ENCODE measurements at regions not wholly inside any gene's neighbourhood (a gene's known extent, or its start where the extent isn't known, plus 50 kb on each side); places are given as distances from the start of the nearest gene placed in this dataset.
"Not testable (repeated sequence)": the region's sequence is repeated elsewhere in the genome, so short reads cannot be mapped to it uniquely, and the experiment has no call there.

DNA sequence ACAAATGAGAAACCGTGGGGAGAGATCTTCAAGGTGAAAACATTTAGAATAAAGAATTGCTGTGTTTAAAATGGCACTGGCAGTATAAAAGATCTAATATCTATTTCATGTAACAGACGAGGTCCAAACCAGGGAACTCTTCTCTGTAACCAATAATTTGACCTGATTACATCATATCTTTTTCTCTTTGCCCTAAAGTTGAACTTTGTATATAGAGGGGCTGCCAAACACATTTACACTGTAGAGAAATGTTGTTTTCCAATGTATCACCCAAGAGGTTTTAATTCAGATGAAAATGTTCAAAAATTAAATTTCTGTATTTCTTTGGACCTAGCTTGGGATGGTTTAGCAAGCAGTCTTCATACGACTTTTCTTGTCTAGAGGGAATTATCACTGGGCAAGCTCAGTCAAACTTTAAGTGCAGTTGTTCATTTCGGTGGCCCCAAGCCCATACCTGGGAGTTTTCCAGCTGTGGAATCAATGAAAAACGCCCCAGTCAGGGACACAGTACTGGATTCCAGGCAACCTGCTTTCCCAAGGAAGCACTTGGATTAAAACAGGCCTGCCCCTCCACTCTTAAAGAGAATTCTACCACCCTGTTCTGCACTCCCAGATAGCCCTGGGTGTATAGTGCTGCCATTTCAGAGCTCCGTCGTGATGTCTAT is 208.5 kb upstream of the FN1 start:
- no peak for DNase-seq

GRCh38 chr2:215638687-215639086 is 202.8 kb upstream of the FN1 start:
- no peak for DNase-seq

- DNase-seq, result no peak
Measured at GRCh38 chr2:215637651-215638050, 201.8 kb upstream of the FN1 start.

- DNase-seq, result no peak
Measured at GRCh38 chr2:215636816-215637215, 200.9 kb upstream of the FN1 start.

- DNase-seq, result no peak
Measured at GRCh38 chr2:215635788-215636139, 199.9 kb upstream of the FN1 start.

- DNase-seq, result no peak
Measured at GRCh38 chr2:215635071-215635787, 199.4 kb upstream of the FN1 start.

- DNase-seq, result no peak
Measured at GRCh38 chr2:215633360-215633759, 197.5 kb upstream of the FN1 start.

- DNase-seq, result no peak
Measured at GRCh38 chr2:215631696-215632095, 195.8 kb upstream of the FN1 start.

GRCh38 chr2:215630796-215631195 is 194.9 kb upstream of the FN1 start:
- DNase-seq, result not testable (repeated sequence)

GRCh38 chr2:215627771-215628170 is 191.9 kb upstream of the FN1 start:
- DNase-seq, result no peak

DNA sequence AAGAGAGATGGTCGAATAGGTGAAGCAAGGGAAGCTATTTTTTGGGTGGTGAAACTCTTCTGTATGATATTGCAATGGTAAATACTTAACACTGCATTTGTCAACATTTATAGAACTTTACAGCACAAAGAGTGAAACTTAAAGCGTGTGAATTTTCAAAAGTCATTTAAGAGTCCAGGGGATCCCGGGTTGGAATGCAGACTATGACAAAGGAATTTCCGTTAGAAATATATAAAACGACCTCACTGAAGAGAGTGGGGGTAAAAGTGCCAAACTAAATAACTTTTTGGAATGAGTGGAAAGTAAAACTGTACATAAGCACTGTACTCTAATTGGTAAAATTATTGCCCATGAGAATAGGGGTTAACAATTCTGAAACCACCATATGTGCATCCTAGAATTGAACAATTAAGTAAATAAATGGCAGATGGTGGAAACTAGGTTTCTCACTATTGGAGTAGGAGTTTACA is 191.0 kb upstream of the FN1 start:
- no peak for DNase-seq

DNA sequence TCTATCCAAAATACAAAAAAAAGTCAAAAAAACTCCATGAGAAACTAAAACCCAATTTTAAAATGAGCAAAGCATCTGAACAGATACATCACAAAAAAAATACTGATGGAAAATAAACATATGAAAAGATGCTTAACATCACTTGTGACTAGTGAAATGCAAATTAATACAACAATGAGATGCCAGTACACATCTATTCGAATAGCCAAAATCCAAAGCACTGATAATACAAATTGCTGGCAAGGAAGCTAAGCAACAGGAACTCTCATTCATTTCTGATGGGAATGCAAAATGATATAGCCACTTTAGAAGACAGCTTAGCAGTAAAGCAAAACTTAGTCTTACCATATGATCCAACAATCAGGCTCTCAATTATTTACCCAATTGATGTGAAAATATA is 190.2 kb upstream of the FN1 start:
- DNase-seq, result no peak

GRCh38 chr2:215625207-215625606 is 189.3 kb upstream of the FN1 start:
- DNase-seq, result no peak

DNA sequence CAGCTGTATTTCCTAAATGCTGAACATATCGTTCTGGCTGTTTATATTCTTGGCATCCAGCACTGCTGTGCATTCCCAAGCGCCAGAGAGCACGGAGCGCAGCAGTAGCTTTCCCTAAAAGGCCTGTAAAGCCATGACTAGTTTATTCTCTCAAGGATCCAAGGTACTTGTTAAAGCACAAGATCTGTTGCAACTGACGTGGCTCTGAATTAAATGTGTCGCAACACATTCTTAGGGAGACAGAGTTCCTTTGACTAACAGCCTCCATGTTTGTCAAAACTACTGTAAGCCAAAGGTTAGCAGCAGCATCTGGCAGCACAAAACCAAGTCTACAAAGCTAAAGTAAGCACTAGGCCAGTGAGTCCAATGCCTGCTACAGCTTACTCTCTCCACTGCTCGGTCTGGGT is 188.6 kb upstream of the FN1 start:
- no peak for DNase-seq

DNA sequence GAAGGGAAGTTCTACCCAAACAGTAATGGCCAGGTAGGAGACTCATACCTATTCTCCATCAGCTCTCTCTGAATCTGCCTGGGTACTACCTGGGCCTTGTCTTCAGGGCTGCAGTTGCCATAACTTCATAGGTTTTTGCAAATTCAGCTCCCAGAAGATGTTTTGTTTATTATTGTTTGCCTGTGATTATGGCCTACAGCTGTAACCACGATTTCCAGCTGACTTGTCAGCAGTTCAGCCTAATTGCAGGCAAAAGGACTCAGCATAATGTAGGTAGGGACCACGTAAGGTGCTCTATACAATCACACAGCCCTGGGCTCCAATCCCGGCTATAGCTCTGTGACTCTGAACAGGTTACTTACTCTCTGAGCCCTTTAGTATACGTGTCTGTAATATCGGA is 187.0 kb upstream of the FN1 start:
- no peak for DNase-seq

GRCh38 chr2:215621381-215621780 is 185.5 kb upstream of the FN1 start:
- no peak for DNase-seq

DNA sequence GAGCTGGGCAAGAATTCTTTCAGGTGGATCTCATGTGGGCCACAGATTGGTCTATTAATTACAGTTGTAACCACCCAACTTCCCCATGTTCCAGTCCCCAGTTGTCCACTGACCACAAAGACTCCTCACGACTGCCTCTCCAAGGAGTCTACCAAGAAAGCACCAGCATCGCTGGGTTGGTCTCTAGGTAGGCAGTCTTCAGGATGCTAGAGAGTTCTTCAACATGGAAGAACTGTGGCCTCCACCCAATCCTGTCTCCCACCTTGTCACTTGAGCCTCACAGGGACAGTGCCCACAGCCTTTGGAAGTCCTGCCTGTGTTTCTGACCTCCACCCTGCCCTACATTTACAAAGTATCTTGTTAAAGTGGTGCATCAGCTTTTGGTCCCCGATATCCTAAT is 184.7 kb upstream of the FN1 start:
- DNase-seq, result no peak

DNA sequence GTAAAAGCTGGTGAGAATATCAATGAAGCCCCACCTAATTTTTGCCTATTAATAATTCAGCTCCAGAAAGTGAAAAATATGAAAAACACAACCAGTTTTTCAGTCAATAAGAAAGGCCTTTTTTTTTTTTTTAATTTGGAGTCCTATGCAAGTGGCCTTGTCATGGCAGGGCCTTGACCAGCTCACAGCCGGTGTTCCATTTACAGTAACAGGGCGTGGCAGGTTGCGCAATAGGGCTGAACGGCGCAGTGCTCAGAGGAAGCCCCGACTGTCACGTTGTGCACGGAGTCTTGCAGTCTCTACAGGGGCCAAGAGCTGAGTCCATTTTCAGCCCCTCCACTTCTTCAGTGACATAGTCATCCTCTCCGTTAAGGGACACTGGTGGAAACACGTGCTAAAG is 184.1 kb upstream of the FN1 start:
- DNase-seq, result no peak

GRCh38 chr2:215619022-215619958 is 183.4 kb upstream of the FN1 start:
- DNase-seq, result peak; percentile 59

GRCh38 chr2:215618145-215618544 is 182.3 kb upstream of the FN1 start:
- no peak for DNase-seq

- DNase-seq, result no peak
Measured at GRCh38 chr2:215617060-215617824, 181.4 kb upstream of the FN1 start.

DNA sequence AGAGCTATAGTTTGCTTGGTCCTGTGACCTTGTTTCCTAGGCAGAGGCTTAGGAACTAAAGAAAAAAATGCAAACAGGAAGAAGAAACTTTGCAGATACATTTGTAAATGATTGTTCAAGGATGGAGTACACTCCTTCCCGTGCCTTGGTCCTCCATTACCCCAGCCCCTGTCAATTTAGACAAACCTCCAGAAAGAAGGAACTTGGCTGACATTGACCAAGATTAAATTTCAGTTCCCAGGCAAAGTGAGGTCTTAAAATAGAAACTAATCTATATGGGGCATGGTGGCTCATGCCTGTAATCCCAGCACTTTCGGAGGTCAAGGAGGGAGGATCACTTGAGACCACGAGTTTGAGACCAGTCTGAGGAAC is 179.9 kb upstream of the FN1 start:
- DNase-seq, result no peak
